Spleen (tissue), 7 donors: ENCODE measurements at regions not wholly inside any gene's neighbourhood (a gene's known extent, or its start where the extent isn't known, plus 50 kb on each side); places are given as distances from the start of the nearest gene placed in this dataset.

Experiments used
- POLR2A ChIP-seq, 3 donors: fragments of 450-650 bp; IDR thresholded peaks; one replicate each; pipeline ENCODE4 v1.5.1; 2017; ENCODE audit warnings: antibody characterized with exemption in 3 of 3, mild to moderate bottlenecking in 1 of 3
- POLR2AphosphoS5 ChIP-seq, 3 donors: sonication (generic); formaldehyde crosslinking; IDR thresholded peaks; one replicate each; pipeline ENCODE4 v1.5.1; 2017; ENCODE audit warnings: antibody characterized with exemption in 3 of 3
- TF ChIP-seq, protein P1 (sequence below), 11 experiments: fragments of 200-600 bp in 7 of 11; fragments of 450-650 bp in 4 of 11; sonication (generic) in 4 of 11; IDR thresholded peaks in 8 of 11; conservative IDR thresholded peaks in 3 of 11; 1 replicate in 7 of 11; 2 replicates in 4 of 11; pipeline versions ENCODE4 v1.4.0 to v1.8.0; 2016 to 2021; ENCODE audit warnings: antibody characterized with exemption in 11 of 11, inconsistent platforms in 4 of 11, mild to moderate bottlenecking in 1 of 11
- donor health status: DM: no; HTN: no; CAD: no; lungs with moderate emphysema.
- donor health status: DM: no; HTN: no; CAD: no.
- donor health status: DM: no; HTN: no; CAD: no.

DNA sequence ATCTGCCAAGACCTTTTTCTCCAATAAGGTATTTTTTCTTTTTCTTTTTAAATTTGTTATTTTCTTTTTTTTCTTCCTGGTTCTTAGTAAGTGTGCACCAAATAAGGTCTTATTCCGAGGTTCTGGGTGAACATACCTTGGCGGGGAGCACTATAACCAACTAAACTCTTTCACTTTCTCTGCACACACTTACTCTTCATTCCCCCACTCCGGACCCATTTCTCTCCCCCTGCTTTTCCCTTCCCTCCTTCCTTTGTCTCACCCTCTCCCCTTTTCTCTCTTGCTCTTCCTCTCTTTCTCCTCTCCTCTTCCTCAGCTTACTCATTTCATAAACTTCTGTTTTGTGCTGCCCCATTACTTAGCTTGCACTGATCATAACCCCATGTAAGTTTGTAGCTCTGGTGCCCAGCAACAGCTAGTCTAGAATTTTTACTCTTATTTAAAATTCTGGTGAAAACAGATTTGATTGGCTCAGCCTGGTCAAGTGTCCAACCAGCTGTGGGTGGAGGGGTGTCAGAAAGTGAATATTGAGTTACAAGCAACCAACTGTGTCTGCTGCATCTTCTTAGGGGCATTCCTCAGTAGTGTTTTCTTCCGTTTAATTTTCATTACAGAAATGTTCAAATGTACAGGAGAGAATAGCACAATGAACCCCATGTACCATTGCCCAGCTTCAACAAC, 297.5 kb downstream of the SHQ1 start:
- TF ChIP-seq, protein P1, sequence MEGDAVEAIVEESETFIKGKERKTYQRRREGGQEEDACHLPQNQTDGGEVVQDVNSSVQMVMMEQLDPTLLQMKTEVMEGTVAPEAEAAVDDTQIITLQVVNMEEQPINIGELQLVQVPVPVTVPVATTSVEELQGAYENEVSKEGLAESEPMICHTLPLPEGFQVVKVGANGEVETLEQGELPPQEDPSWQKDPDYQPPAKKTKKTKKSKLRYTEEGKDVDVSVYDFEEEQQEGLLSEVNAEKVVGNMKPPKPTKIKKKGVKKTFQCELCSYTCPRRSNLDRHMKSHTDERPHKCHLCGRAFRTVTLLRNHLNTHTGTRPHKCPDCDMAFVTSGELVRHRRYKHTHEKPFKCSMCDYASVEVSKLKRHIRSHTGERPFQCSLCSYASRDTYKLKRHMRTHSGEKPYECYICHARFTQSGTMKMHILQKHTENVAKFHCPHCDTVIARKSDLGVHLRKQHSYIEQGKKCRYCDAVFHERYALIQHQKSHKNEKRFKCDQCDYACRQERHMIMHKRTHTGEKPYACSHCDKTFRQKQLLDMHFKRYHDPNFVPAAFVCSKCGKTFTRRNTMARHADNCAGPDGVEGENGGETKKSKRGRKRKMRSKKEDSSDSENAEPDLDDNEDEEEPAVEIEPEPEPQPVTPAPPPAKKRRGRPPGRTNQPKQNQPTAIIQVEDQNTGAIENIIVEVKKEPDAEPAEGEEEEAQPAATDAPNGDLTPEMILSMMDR (IDR thresholded peaks at IDR 0.05 in 8 of 11, conservative IDR thresholded peaks at IDR 0.05 in 3 of 11), result no peak
- no peak for TF ChIP-seq POLR2A (IDR thresholded peaks at IDR 0.05)
- no peak for TF ChIP-seq POLR2AphosphoS5 (IDR thresholded peaks at IDR 0.05)
